ENCODE measurements at regions not wholly inside any gene's neighbourhood (a gene's known extent, or its start where the extent isn't known, plus 50 kb on each side); places are given as distances from the start of the nearest gene placed in this dataset.

- DNase-seq (no peak), ATAC-seq (no peak)
- Mint-ChIP-seq H3K36me3 (ENCODE audit: low read depth) (no peaks in the 10 kb centered on the region), H3K4me1 (ENCODE audit: low read depth) (peaks cover 3% of the 10 kb centered on the region), H3K4me3 (no peak overlapping the region), H3K9me3 (no peaks in the 10 kb centered on the region), H3K27me3 (no peaks in the 10 kb centered on the region), H3K27ac (no peak overlapping the region)
- TF ChIP-seq CTCF (IDR thresholded peaks at IDR 0.05): no peak
- ChIA-PET POLR2A (interaction anchor here (0.8 kb wide), 1 partner anchor 40 kb away, joined by 3 read pairs; no protein-coding TSS in a partner anchor), CTCF (interaction anchor here (0.6 to 4.5 kb wide), 37 partner anchors 10 to 642 kb away, joined by 3 to 78 read pairs (median 5); partner anchors contain the start of genes LTV1 and PLAGL1)
- intact Hi-C loops (cut with micrococcal nuclease): loop anchor here (2.0 to 10.0 kb wide), 3 partner anchors 269 to 437 kb away; partner anchors contain the start of gene LTV1
These were observed 64.4 kb upstream of the FUCA2 start for GRCh38 chr6:143575901-143576426.

DNA sequence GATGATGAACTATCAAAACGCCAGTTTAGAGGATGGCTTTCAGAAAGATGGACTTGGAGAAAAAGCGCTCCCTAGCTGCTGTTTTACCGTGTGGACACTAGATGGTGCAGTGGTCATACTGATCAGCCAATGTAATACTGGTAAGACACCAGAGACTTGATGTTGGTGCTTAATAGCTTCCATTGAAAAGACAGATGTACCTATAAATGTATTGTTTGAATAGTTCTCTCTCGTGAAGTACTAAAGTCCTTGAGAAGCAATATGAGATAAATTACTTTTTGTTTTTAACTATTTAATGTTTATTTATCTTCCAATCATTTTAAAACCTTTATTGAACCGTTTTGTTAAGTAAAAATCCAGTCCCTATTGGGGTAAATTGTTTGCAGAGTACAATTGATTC is 63.9 kb upstream of the FUCA2 start:
- peak; percentile 86 for TF ChIP-seq CTCF (IDR thresholded peaks at IDR 0.05)
- intact Hi-C loops (cut with micrococcal nuclease): loop anchor here (2.0 to 10.0 kb wide), 3 partner anchors 269 to 437 kb away; partner anchors contain the start of gene LTV1
- ChIA-PET POLR2A (interaction anchor here (0.6 kb wide), 1 partner anchor 268 kb away, joined by 4 read pairs; the partner anchor contains the start of gene LTV1), CTCF (interaction anchor here (0.6 to 4.5 kb wide), 46 partner anchors 8 to 643 kb away, joined by 3 to 78 read pairs (median 4); partner anchors contain the start of genes LTV1 and PLAGL1)
- Mint-ChIP-seq H3K9me3 (no peaks in the 10 kb centered on the region), H3K27ac (no peak overlapping the region), H3K4me1 (ENCODE audit: low read depth) (peaks cover 5% of the 10 kb centered on the region), H3K36me3 (ENCODE audit: low read depth) (no peaks in the 10 kb centered on the region), H3K4me3 (no peak overlapping the region), H3K27me3 (no peaks in the 10 kb centered on the region)
- DNase-seq (peak; percentile 61), ATAC-seq (peak; percentile 98)

DNA sequence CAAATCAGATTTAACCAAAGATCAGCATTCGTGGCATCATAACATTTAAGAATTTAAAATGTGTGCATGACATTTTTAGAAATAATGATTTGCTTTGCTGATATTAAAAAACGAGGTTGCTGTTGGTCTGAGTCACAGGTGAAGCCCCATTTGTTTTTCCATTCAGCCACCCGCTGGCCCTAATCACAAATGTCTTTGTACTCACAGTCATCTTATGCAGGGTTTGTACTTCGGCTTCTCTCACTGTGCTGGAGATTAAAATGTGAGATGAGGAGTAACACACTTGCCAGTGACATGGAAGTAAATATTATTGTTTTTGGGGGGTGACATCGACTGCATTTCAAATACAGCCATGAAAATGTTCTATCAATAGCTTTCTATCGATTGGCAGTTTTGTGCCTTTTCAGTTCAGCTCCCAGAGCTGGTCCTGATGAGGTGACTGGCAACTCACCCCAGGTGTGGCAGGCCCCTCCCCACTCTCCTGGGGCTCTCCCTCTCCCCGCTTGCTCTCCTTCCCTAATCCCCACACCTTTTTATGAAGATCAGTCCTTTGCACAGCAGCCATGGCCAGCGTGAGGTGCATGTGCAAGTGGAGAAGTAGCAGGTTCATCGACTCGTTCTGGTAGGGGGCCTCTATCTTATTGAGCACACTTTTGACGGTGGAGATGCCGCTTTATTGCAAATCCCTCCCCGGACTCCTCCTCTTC is 58.8 kb upstream of the FUCA2 start:
- intact Hi-C loops (cut with micrococcal nuclease): loop anchor here (10.0 kb wide), 2 partner anchors 275 to 365 kb away; partner anchors contain the start of gene LTV1
- ChIA-PET CTCF (interaction anchor here (1.4 to 2.0 kb wide), 3 partner anchors 57 to 443 kb away, joined by 4 to 11 read pairs (median 5); no protein-coding TSS in a partner anchor), POLR2A (no interaction called here)
- DNase-seq (peak; percentile 40), ATAC-seq (no peak)
- no peak for TF ChIP-seq CTCF (IDR thresholded peaks at IDR 0.05)
- no peak overlapping the region for H3K27ac Mint-ChIP-seq
- no peaks in the 10 kb centered on the region for H3K36me3 Mint-ChIP-seq (ENCODE audit: low read depth)
- no peak overlapping the region for H3K4me3 Mint-ChIP-seq
- H3K4me1 Mint-ChIP-seq (ENCODE audit: low read depth): peaks cover 30% of the 10 kb centered on the region
- no peaks in the 10 kb centered on the region for H3K27me3 Mint-ChIP-seq
- H3K9me3 Mint-ChIP-seq: no peaks in the 10 kb centered on the region

DNA sequence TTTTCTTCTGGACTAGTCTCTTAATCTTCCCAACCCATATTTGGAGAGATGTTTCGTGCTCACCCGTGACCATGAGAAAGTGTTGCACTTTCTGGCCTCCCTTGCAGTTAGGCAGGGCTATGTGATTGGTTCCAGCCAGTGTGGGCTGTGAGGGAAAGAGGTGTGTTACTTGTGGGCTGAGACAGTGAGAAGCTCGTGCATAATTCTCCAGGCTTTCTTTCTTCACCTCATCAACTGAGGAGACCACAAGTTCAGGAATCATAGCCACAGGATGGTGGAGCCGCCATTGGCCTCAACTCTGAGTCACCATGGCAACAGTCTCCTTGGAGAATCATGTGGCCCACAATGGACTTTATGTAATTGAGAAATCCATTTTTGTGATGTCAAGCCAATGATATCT is 57.5 kb upstream of the FUCA2 start:
- TF ChIP-seq CTCF (IDR thresholded peaks at IDR 0.05): no peak
- Mint-ChIP-seq H3K4me3 (no peak overlapping the region), H3K4me1 (ENCODE audit: low read depth) (peaks cover 28% of the 10 kb centered on the region), H3K27ac (no peak overlapping the region), H3K9me3 (no peaks in the 10 kb centered on the region), H3K36me3 (ENCODE audit: low read depth) (no peaks in the 10 kb centered on the region), H3K27me3 (no peaks in the 10 kb centered on the region)
- POLR2A ChIA-PET: no interaction called here
- ATAC-seq (no peak), DNase-seq (no peak)
- intact Hi-C loops (cut with micrococcal nuclease): no loop called here
- CTCF ChIA-PET: interaction anchor here (1.0 to 1.3 kb wide), 2 partner anchors 13 to 445 kb away, joined by 3 to 4 read pairs; no protein-coding TSS in a partner anchor

Measured in activated CD8-positive, alpha-beta T cell treated with anti-CD3 and anti-CD28 coated beads for 36 hours (primary cell).